ENCODE measurements at regions not wholly inside any gene's neighbourhood (a gene's known extent, or its start where the extent isn't known, plus 50 kb on each side); places are given as distances from the start of the nearest gene placed in this dataset.

DNA sequence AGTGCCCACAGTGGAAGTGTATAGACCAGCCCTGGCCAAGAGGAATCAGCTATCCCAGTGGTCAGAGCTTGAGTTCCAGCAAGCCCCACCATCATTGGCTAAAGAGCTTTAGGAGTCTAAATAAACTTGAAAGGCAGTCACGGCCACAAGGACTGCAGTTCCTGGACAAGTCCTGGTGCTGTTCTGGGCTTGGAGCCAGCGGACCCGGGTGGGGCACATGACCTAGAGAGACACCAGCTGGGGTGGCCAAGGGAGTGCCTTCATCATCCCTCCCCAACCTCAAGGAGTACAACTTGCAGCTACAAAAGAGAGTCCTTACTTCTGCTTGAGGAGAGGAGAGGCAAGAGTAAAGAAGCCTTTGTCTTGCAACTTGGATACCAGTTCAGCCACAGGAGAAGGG is 439.8 kb upstream of the TMEFF2 start:
- Histone ChIP-seq H3K4me2 (no peak overlapping the region), H3K27ac (no peak overlapping the region), H3K79me2 (ENCODE audit: low read depth) (no peaks in the 10 kb centered on the region), H4K20me1 (ENCODE audit: insufficient read depth) (no peaks in the 10 kb centered on the region), H3F3A (ENCODE audit: insufficient read depth, low read depth) (no peaks in the 10 kb centered on the region), H2AFZ (no peak overlapping the region), H3K27me3 (ENCODE audit: insufficient read depth, low read depth) (no peaks in the 10 kb centered on the region), H3K9me2 (ENCODE audit: insufficient read depth) (no peaks in the 10 kb centered on the region), H3K36me3 (ENCODE audit: low read depth) (no peaks in the 10 kb centered on the region), H3K9me3 (ENCODE audit: insufficient read depth, low read depth) (no peaks in the 10 kb centered on the region), H3K4me1 (replicated peaks; ENCODE audit: insufficient read depth) (no peaks in the 10 kb centered on the region), H3K4me3 (no peak overlapping the region)
- no peak for DNase-seq
- CTCF ChIA-PET: no interaction called here
- BruUV-seq (replicated peaks): no TSS peak
- intact Hi-C loops (cut with micrococcal nuclease; ENCODE audit: unreplicated experiment): no loop called here
- POLR2A ChIA-PET (ENCODE audit: unreplicated experiment): no interaction called here
- no peak for TF ChIP-seq EZH2 (IDR thresholded peaks at IDR 0.05; ENCODE audit: low read depth)
- TF ChIP-seq, protein P1, sequence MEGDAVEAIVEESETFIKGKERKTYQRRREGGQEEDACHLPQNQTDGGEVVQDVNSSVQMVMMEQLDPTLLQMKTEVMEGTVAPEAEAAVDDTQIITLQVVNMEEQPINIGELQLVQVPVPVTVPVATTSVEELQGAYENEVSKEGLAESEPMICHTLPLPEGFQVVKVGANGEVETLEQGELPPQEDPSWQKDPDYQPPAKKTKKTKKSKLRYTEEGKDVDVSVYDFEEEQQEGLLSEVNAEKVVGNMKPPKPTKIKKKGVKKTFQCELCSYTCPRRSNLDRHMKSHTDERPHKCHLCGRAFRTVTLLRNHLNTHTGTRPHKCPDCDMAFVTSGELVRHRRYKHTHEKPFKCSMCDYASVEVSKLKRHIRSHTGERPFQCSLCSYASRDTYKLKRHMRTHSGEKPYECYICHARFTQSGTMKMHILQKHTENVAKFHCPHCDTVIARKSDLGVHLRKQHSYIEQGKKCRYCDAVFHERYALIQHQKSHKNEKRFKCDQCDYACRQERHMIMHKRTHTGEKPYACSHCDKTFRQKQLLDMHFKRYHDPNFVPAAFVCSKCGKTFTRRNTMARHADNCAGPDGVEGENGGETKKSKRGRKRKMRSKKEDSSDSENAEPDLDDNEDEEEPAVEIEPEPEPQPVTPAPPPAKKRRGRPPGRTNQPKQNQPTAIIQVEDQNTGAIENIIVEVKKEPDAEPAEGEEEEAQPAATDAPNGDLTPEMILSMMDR (conservative IDR thresholded peaks at IDR 0.05): no peak

DNA sequence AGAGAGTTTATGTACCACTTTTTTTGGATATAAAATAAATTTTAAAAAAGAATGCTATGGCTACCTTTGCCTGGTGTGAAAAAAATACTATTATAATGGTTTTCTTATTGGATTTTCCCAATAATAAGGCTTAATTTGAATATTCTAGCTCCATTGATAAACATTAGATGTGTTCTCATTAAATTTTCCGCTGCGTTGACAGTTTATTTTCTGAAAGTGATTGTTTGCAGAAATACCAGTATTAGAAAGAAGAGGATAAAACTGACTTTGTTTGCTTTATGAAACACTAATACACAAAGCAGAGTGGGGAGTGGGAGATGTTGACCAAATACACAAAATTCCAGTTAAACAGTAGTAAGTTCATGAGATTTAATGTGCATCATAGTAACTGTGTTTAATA is 433.3 kb upstream of the TMEFF2 start:
- intact Hi-C loops (cut with micrococcal nuclease; ENCODE audit: unreplicated experiment): no loop called here
- no peaks in the 10 kb centered on the region for H4K20me1 ChIP-seq (ENCODE audit: insufficient read depth)
- H3K79me2 ChIP-seq (ENCODE audit: low read depth): no peaks in the 10 kb centered on the region
- H3K9me2 ChIP-seq (ENCODE audit: insufficient read depth): no peaks in the 10 kb centered on the region
- no peaks in the 10 kb centered on the region for H3K36me3 ChIP-seq (ENCODE audit: low read depth)
- no peak for DNase-seq
- no peak overlapping the region for H2AFZ ChIP-seq
- H3K4me3 ChIP-seq: no peak overlapping the region
- H3F3A ChIP-seq (ENCODE audit: insufficient read depth, low read depth): no peaks in the 10 kb centered on the region
- TF ChIP-seq EZH2 (IDR thresholded peaks at IDR 0.05; ENCODE audit: low read depth): no peak
- TF ChIP-seq, protein P1 (conservative IDR thresholded peaks at IDR 0.05): no peak
- H3K4me1 ChIP-seq (replicated peaks; ENCODE audit: insufficient read depth): no peaks in the 10 kb centered on the region
- H3K9me3 ChIP-seq (ENCODE audit: insufficient read depth, low read depth): no peaks in the 10 kb centered on the region
- no peak overlapping the region for H3K27ac ChIP-seq
- BruUV-seq (replicated peaks): no TSS peak
- CTCF ChIA-PET: no interaction called here
- POLR2A ChIA-PET (ENCODE audit: unreplicated experiment): no interaction called here
- no peak overlapping the region for H3K4me2 ChIP-seq
- no peaks in the 10 kb centered on the region for H3K27me3 ChIP-seq (ENCODE audit: insufficient read depth, low read depth)

DNA sequence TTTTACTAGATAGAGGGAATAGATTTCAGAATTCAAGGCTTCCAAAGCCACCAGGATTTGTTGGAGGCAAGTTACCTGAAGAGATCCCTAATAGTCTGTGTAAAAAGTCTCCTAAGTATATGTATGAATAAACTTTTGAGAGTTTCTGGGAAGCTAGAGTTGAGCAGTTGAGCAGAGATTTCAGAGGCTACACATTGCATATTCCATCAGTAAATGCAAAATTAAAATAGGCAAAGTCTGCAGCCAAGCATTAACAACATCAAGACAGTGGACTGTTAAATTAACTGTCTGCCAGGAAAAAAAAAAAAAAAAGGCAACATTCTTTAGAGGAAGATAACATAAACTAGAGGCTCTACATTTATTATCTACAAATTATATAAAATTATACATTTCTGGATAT is 420.4 kb upstream of the TMEFF2 start:
- H3K36me3 ChIP-seq (ENCODE audit: low read depth): no peaks in the 10 kb centered on the region
- H3F3A ChIP-seq (ENCODE audit: insufficient read depth, low read depth): no peaks in the 10 kb centered on the region
- BruUV-seq (replicated peaks): no TSS peak
- intact Hi-C loops (cut with micrococcal nuclease; ENCODE audit: unreplicated experiment): no loop called here
- H2AFZ ChIP-seq: no peak overlapping the region
- TF ChIP-seq, protein P1 (conservative IDR thresholded peaks at IDR 0.05): no peak
- TF ChIP-seq EZH2 (IDR thresholded peaks at IDR 0.05; ENCODE audit: low read depth): no peak
- no peaks in the 10 kb centered on the region for H3K4me1 ChIP-seq (replicated peaks; ENCODE audit: insufficient read depth)
- ChIA-PET POLR2A (ENCODE audit: unreplicated experiment) (no interaction called here), CTCF (no interaction called here)
- H3K9me2 ChIP-seq (ENCODE audit: insufficient read depth): no peaks in the 10 kb centered on the region
- H3K9me3 ChIP-seq (ENCODE audit: insufficient read depth, low read depth): no peaks in the 10 kb centered on the region
- H4K20me1 ChIP-seq (ENCODE audit: insufficient read depth): no peaks in the 10 kb centered on the region
- no peak overlapping the region for H3K27ac ChIP-seq
- H3K4me2 ChIP-seq: no peak overlapping the region
- H3K79me2 ChIP-seq (ENCODE audit: low read depth): no peaks in the 10 kb centered on the region
- no peak overlapping the region for H3K4me3 ChIP-seq
- no peaks in the 10 kb centered on the region for H3K27me3 ChIP-seq (ENCODE audit: insufficient read depth, low read depth)
- no peak for DNase-seq

Data from PC-9 (cell line).